NCI-H82 treated with DMSO at 0.1 percent for 48 hours (cell line): ENCODE measurements at regions not wholly inside any gene's neighbourhood (a gene's known extent, or its start where the extent isn't known, plus 50 kb on each side); places are given as distances from the start of the nearest gene placed in this dataset.
"Not testable (repeated sequence)": the region's sequence is repeated elsewhere in the genome, so short reads cannot be mapped to it uniquely, and the experiment has no call there.

ENCODE experiments used
- DNase-seq: peaks from one replicate; lab custom pipeline; 2025; ENCODE audit not compliant: unreplicated experiment; lab: John Stamatoyannopoulos, UW

GRCh38 chr4:105025263-105026017 is 121.2 kb upstream of the TET2 start:
- no peak for DNase-seq

- no peak for DNase-seq
Measured at GRCh38 chr4:105036991-105037390, 109.7 kb upstream of the TET2 start.

GRCh38 chr4:105042451-105042850 is 104.2 kb upstream of the TET2 start:
- DNase-seq: no peak

- DNase-seq: no peak
Measured at GRCh38 chr4:105050896-105051295, 95.8 kb upstream of the TET2 start.

GRCh38 chr4:105057370-105058105 is 89.1 kb upstream of the TET2 start:
- DNase-seq: no peak

GRCh38 chr4:105058177-105058812 is 88.4 kb upstream of the TET2 start:
- no peak for DNase-seq

GRCh38 chr4:105059337-105059736 is 87.3 kb upstream of the TET2 start:
- DNase-seq: no peak

- DNase-seq: no peak
Measured at GRCh38 chr4:105060628-105061027, 86.0 kb upstream of the TET2 start.

- no peak for DNase-seq
Measured at GRCh38 chr4:105061136-105061696, 85.5 kb upstream of the TET2 start.

- no peak for DNase-seq
Measured at GRCh38 chr4:105061731-105062130, 84.9 kb upstream of the TET2 start.

GRCh38 chr4:105066401-105066800 is 80.3 kb upstream of the TET2 start:
- DNase-seq: no peak

- no peak for DNase-seq
Measured at GRCh38 chr4:105067431-105067830, 79.2 kb upstream of the TET2 start.

- DNase-seq: no peak
Measured at GRCh38 chr4:105067946-105068345, 78.7 kb upstream of the TET2 start.

- DNase-seq: no peak
Measured at GRCh38 chr4:105068516-105068915, 78.2 kb upstream of the TET2 start.

GRCh38 chr4:105072095-105072494 is 74.6 kb upstream of the TET2 start:
- DNase-seq: not testable (repeated sequence)

GRCh38 chr4:105074097-105074496 is 72.6 kb upstream of the TET2 start:
- no peak for DNase-seq

GRCh38 chr4:105075045-105075444 is 71.6 kb upstream of the TET2 start:
- no peak for DNase-seq

GRCh38 chr4:105088110-105088879 is 58.4 kb upstream of the TET2 start:
- DNase-seq: peak; percentile 67

GRCh38 chr4:105092356-105092755 is 54.3 kb upstream of the TET2 start:
- DNase-seq: no peak

GRCh38 chr4:105092768-105093167 is 53.9 kb upstream of the TET2 start:
- no peak for DNase-seq

- no peak for DNase-seq
Measured at GRCh38 chr4:105093975-105094374, 52.7 kb upstream of the TET2 start.
